ENCODE measurements at regions not wholly inside any gene's neighbourhood (a gene's known extent, or its start where the extent isn't known, plus 50 kb on each side); places are given as distances from the start of the nearest gene placed in this dataset.

- TF ChIP-seq ZNF430 (CRISPR knock-in tag; IDR thresholded peaks at IDR 0.05): no peak
- TF ChIP-seq BCLAF1 (IDR thresholded peaks at IDR 0.05): no peak
- TF ChIP-seq DNMT3B (CRISPR knock-in tag; conservative IDR thresholded peaks at IDR 0.05): no peak
- no peak for TF ChIP-seq SNRNP70 (IDR thresholded peaks at IDR 0.05; ENCODE audit: low read depth, low read length)
Observed at GRCh38 chr2:22491442-22491841, 893.5 kb upstream of the KLHL29 start.

Data from HepG2 (cell line).